Mesenchymal stem cell (in vitro differentiated cells and primary cell): ENCODE measurements at regions not wholly inside any gene's neighbourhood (a gene's known extent, or its start where the extent isn't known, plus 50 kb on each side); places are given as distances from the start of the nearest gene placed in this dataset.

Experiments
- DNase-seq: peaks from one replicate; pipeline ENCODE4 v3.0.0-alpha.2; 2013
- H2AFZ ChIP-seq: one replicate; pipeline ENCODE4 v1.6.1; 2013; ENCODE audit warnings: low read depth, mild to moderate bottlenecking, control low read depth, inconsistent platforms, low read length, moderate library complexity
- H2AK5ac ChIP-seq: 2 replicates; pipeline ENCODE4 v1.6.1; 2013; ENCODE audit warnings: low read length, moderate library complexity, mild to moderate bottlenecking, inconsistent platforms; ENCODE audit not compliant: severe bottlenecking
- H2BK120ac ChIP-seq: one replicate; pipeline ENCODE4 v1.6.1; 2013; ENCODE audit warnings: low read depth, mild to moderate bottlenecking, inconsistent platforms, low read length, moderate library complexity
- H2BK12ac ChIP-seq, 2 experiments: one replicate each; pipeline ENCODE4 v1.6.1; 2013; ENCODE audit warnings: inconsistent platforms in 2 of 2, low read length in 2 of 2, mild to moderate bottlenecking in 2 of 2, moderate library complexity in 2 of 2, control low read depth in 1 of 2
- H2BK15ac ChIP-seq: one replicate; pipeline ENCODE4 v1.6.1; 2013; ENCODE audit warnings: mild to moderate bottlenecking, low read depth, inconsistent platforms; ENCODE audit not compliant: poor library complexity, severe bottlenecking
- H2BK5ac ChIP-seq: 2 replicates; pipeline ENCODE4 v1.6.1; 2013; ENCODE audit warnings: low read depth, mild to moderate bottlenecking, low read length, control low read depth, inconsistent platforms; ENCODE audit not compliant: poor library complexity, severe bottlenecking
- H3K14ac ChIP-seq, 2 experiments: one replicate each; pipeline ENCODE4 v1.6.1; 2013; ENCODE audit warnings: inconsistent platforms in 2 of 2, low read length in 2 of 2, control low read depth in 1 of 2, mild to moderate bottlenecking in 1 of 2, moderate library complexity in 1 of 2
- H3K18ac ChIP-seq, 2 experiments: one replicate each; pipeline ENCODE4 v1.6.1; 2013; ENCODE audit warnings: inconsistent platforms in 2 of 2, low read length in 2 of 2, control low read depth in 1 of 2, low read depth in 1 of 2, mild to moderate bottlenecking in 1 of 2
- H3K23ac ChIP-seq, 2 experiments: one replicate each; pipeline ENCODE4 v1.6.1; 2013; ENCODE audit warnings: inconsistent platforms in 2 of 2, low read length in 2 of 2, mild to moderate bottlenecking in 2 of 2, moderate library complexity in 2 of 2, control low read depth in 1 of 2
- H3K27ac ChIP-seq: 2 replicates; pipeline ENCODE4 v1.5.1; 2013; ENCODE audit warnings: mild to moderate bottlenecking, moderate library complexity, low read length, control low read depth, inconsistent platforms; ENCODE audit not compliant: poor library complexity, severe bottlenecking
- H3K27me3 ChIP-seq, 2 experiments: 2 replicates each; pipeline versions ENCODE4 v1.6.1 to v1.7.0; 2013; ENCODE audit warnings: low read length in 2 of 2, mild to moderate bottlenecking in 2 of 2, moderate library complexity in 2 of 2, control low read depth in 1 of 2, inconsistent platforms in 1 of 2; ENCODE audit not compliant: control insufficient read depth in 1 of 2, insufficient read depth in 1 of 2
- H3K36me3 ChIP-seq, 2 experiments: 2 replicates each; pipeline versions ENCODE4 v1.6.1 to v1.7.0; 2013; ENCODE audit warnings: low read length in 2 of 2, control low read depth in 1 of 2, inconsistent platforms in 1 of 2, low read depth in 1 of 2, mild to moderate bottlenecking in 1 of 2; ENCODE audit not compliant: insufficient read depth in 2 of 2, control insufficient read depth in 1 of 2
- H3K4ac ChIP-seq, 2 experiments: one replicate each; pipeline ENCODE4 v1.6.1; 2013; ENCODE audit warnings: inconsistent platforms in 2 of 2, low read length in 2 of 2, mild to moderate bottlenecking in 2 of 2, moderate library complexity in 2 of 2, control low read depth in 1 of 2, low read depth in 1 of 2
- H3K4me1 ChIP-seq: 2 replicates; pipeline ENCODE4 v1.6.1; 2013; ENCODE audit warnings: low read depth, low read length, control low read depth; ENCODE audit not compliant: control insufficient read depth, insufficient read depth
- H3K4me2 ChIP-seq: 2 replicates; pipeline ENCODE4 v1.6.1; 2013; ENCODE audit warnings: low read length, mild to moderate bottlenecking, inconsistent platforms; ENCODE audit not compliant: poor library complexity, severe bottlenecking
- H3K4me3 ChIP-seq, 2 experiments: 2 replicates each; pipeline versions ENCODE4 v1.5.1 to v1.7.0; 2013; ENCODE audit warnings: low read length in 2 of 2, mild to moderate bottlenecking in 2 of 2, control low read depth in 1 of 2, low read depth in 1 of 2; ENCODE audit not compliant: insufficient read depth in 1 of 2
- H3K79me1 ChIP-seq: replicated peaks from 2 replicates; pipeline ENCODE4 v1.6.1; 2013; ENCODE audit warnings: mild to moderate bottlenecking, control low read depth, low read length, inconsistent platforms; ENCODE audit not compliant: poor library complexity, severe bottlenecking
- H3K9ac ChIP-seq: 2 replicates; pipeline ENCODE4 v1.7.0; 2013; ENCODE audit warnings: mild to moderate bottlenecking, low read length, moderate library complexity
- H3K9me3 ChIP-seq: 2 replicates; pipeline ENCODE4 v1.7.0; 2013; ENCODE audit warnings: mild to moderate bottlenecking, low read length; ENCODE audit not compliant: control insufficient read depth
- H4K8ac ChIP-seq: one replicate; pipeline ENCODE4 v1.6.1; 2013; ENCODE audit warnings: inconsistent platforms, mild to moderate bottlenecking, low read length, moderate library complexity
- H4K91ac ChIP-seq: one replicate; pipeline ENCODE4 v1.6.1; 2013; ENCODE audit warnings: mild to moderate bottlenecking, low read length, inconsistent platforms
- WGBS: methylation state at CpG from one replicate; pipeline ENCODE4 v1.1.7; 2013; ENCODE audit warnings: mixed read lengths; 5-methylcytosine and 5-hydroxymethylcytosine counted together

- no peak for DNase-seq
- H2BK5ac ChIP-seq, result no peak overlapping the region
- H3K4me1 ChIP-seq, result peaks cover 2% of the 10 kb centered on the region
- no peak overlapping the region for H2BK12ac ChIP-seq
- no peak overlapping the region for H2AK5ac ChIP-seq
- 87% methylated on average over 10 of the region's 10 CpGs for WGBS
- H3K36me3 ChIP-seq, result no peaks in the 10 kb centered on the region
- H3K14ac ChIP-seq, result no peak overlapping the region
- H3K23ac ChIP-seq, result no peak overlapping the region
- no peaks in the 10 kb centered on the region for H3K27me3 ChIP-seq
- H3K4me2 ChIP-seq, result no peak overlapping the region
- H3K18ac ChIP-seq, result no peak overlapping the region
- H2BK15ac ChIP-seq, result no peak overlapping the region
- H2BK120ac ChIP-seq, result no peak overlapping the region
- H2AFZ ChIP-seq, result no peak overlapping the region
- H3K4me3 ChIP-seq, result no peak overlapping the region
- no peaks in the 10 kb centered on the region for H3K79me1 ChIP-seq
- H3K9ac ChIP-seq, result no peak overlapping the region
- no peak overlapping the region for H4K8ac ChIP-seq
- H3K4ac ChIP-seq, result no peak overlapping the region
- no peak overlapping the region for H3K27ac ChIP-seq
- no peak overlapping the region for H4K91ac ChIP-seq
- H3K9me3 ChIP-seq, result peaks cover 16% of the 10 kb centered on the region
Measured at GRCh38 chr6:120872262-120872578, 462.1 kb downstream of the TBC1D32 start.

- no peak overlapping the region for H4K8ac ChIP-seq
- peaks cover 14% of the 10 kb centered on the region for H3K9me3 ChIP-seq
- H3K23ac ChIP-seq, result no peak overlapping the region
- no peak overlapping the region for H2BK12ac ChIP-seq
- H2BK5ac ChIP-seq, result no peak overlapping the region
- no peak overlapping the region for H2AFZ ChIP-seq
- WGBS, result 75% methylated on average over 22 of the region's 23 CpGs
- no peak overlapping the region for H3K9ac ChIP-seq
- no peak overlapping the region for H3K4me3 ChIP-seq
- H3K79me1 ChIP-seq, result no peaks in the 10 kb centered on the region
- no peak overlapping the region for H3K4me2 ChIP-seq
- no peak overlapping the region for H3K14ac ChIP-seq
- no peak overlapping the region for H2BK120ac ChIP-seq
- H2BK15ac ChIP-seq, result no peak overlapping the region
- no peak overlapping the region for H3K27ac ChIP-seq
- no peak overlapping the region for H3K18ac ChIP-seq
- H3K36me3 ChIP-seq, result no peaks in the 10 kb centered on the region
- H3K4ac ChIP-seq, result no peak overlapping the region
- no peak overlapping the region for H4K91ac ChIP-seq
- peaks cover 2% of the 10 kb centered on the region for H3K4me1 ChIP-seq
- no peak overlapping the region for H2AK5ac ChIP-seq
- no peaks in the 10 kb centered on the region for H3K27me3 ChIP-seq
- no peak for DNase-seq
Measured at GRCh38 chr6:120871416-120872261, 462.6 kb downstream of the TBC1D32 start.

- H2BK120ac ChIP-seq, result no peak overlapping the region
- peaks cover 14% of the 10 kb centered on the region for H3K9me3 ChIP-seq
- H3K4ac ChIP-seq, result no peak overlapping the region
- H3K14ac ChIP-seq, result no peak overlapping the region
- no peaks in the 10 kb centered on the region for H3K36me3 ChIP-seq
- H2BK5ac ChIP-seq, result no peak overlapping the region
- no peak overlapping the region for H3K18ac ChIP-seq
- DNase-seq, result peak; percentile 8
- H3K4me1 ChIP-seq, result peaks cover under 1% of the 10 kb centered on the region
- no peak overlapping the region for H3K9ac ChIP-seq
- no CpG with 5 or more reads among the region's 1 CpG for WGBS
- no peak overlapping the region for H4K91ac ChIP-seq
- no peak overlapping the region for H4K8ac ChIP-seq
- H2BK15ac ChIP-seq, result no peak overlapping the region
- no peak overlapping the region for H3K4me2 ChIP-seq
- no peak overlapping the region for H3K23ac ChIP-seq
- H2AFZ ChIP-seq, result no peak overlapping the region
- H3K27me3 ChIP-seq, result no peaks in the 10 kb centered on the region
- no peak overlapping the region for H2AK5ac ChIP-seq
- H3K79me1 ChIP-seq, result no peaks in the 10 kb centered on the region
- H3K4me3 ChIP-seq, result no peak overlapping the region
- no peak overlapping the region for H2BK12ac ChIP-seq
- no peak overlapping the region for H3K27ac ChIP-seq
Measured at GRCh38 chr6:120869397-120869796, 464.9 kb downstream of the TBC1D32 start.

- Histone ChIP-seq H3K9me3 (peaks cover 6% of the 10 kb centered on the region), H3K4me1 (no peaks in the 10 kb centered on the region), H3K4me3 (no peak overlapping the region), H2BK15ac (no peak overlapping the region), H3K27ac (no peak overlapping the region), H4K91ac (no peak overlapping the region), H3K27me3 (no peaks in the 10 kb centered on the region), H3K79me1 (no peaks in the 10 kb centered on the region), H3K36me3 (no peaks in the 10 kb centered on the region), H2AFZ (no peak overlapping the region), H3K9ac (no peak overlapping the region), H2BK120ac (no peak overlapping the region), H3K4ac (no peak overlapping the region), H3K18ac (no peak overlapping the region), H2BK12ac (no peak overlapping the region), H2BK5ac (no peak overlapping the region), H3K4me2 (no peak overlapping the region), H3K23ac (no peak overlapping the region), H2AK5ac (no peak overlapping the region), H4K8ac (no peak overlapping the region), H3K14ac (no peak overlapping the region)
- WGBS, result 81% methylated on average over 3 of the region's 3 CpGs
- DNase-seq, result no peak
Measured at GRCh38 chr6:120857422-120857821, 476.9 kb downstream of the TBC1D32 start.
